ENCODE measurements at regions not wholly inside any gene's neighbourhood (a gene's known extent, or its start where the extent isn't known, plus 50 kb on each side); places are given as distances from the start of the nearest gene placed in this dataset.
"Not testable (repeated sequence)": the region's sequence is repeated elsewhere in the genome, so short reads cannot be mapped to it uniquely, and the experiment has no call there.

DNA sequence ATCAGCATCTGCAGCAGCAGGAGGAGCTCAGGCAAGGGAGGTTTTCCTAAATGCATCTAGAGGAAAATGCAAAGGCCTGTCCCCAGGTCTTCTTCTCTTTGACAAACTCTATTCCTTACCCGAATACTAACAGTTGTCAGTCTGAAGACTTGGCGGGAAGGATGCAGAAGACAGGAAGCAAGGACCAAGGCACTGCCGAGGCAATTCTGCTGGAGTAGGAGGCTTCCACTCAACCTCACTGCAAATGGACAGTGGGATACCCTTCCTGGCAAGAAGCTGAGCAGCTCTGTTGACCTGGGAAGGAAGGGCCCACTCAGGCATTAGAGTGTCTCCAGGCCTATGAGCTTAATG, 373.0 kb downstream of the CCSER2 start:
- no peak for DNase-seq (ENCODE audit: low spot score)

DNA sequence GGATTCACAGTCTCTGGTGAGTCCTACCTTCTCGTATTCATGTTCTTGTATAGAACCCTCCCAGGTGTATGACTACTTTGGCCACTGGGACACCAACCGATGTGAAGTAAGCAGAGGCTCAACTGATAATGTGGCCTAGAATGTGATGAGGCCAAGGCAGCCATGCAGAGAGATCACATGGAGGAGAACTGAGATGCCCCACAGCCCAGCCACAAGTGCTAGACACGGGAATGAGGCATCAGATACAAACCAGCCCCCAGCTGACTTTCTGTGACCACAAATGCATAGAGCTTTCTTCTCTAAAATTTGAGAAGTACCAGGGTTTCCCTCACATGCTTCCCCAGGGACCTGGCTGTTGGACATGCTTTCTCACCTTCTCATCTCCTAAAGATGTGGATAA, 375.7 kb downstream of the CCSER2 start:
- DNase-seq (ENCODE audit: low spot score): no peak

DNA sequence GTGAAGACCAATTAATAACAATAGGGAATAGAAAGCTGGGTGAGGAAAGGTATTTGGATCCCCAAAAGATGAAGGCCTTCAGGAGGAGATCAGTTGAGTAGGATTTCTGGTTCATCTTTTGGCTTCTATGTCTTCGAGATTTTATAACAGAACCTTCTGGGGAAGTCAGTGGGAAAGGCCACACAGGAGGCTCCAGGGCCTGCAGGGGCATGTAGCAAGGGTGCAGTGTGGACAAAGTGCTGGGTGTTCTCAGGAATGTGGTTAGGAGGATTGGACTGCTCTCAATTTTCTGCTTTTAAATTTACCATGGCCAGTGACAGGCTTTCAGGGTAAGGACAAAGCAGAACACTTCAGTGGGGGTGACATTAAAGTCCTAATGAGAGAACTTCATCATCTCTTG, 378.0 kb downstream of the CCSER2 start:
- no peak for DNase-seq (ENCODE audit: low spot score)

DNA sequence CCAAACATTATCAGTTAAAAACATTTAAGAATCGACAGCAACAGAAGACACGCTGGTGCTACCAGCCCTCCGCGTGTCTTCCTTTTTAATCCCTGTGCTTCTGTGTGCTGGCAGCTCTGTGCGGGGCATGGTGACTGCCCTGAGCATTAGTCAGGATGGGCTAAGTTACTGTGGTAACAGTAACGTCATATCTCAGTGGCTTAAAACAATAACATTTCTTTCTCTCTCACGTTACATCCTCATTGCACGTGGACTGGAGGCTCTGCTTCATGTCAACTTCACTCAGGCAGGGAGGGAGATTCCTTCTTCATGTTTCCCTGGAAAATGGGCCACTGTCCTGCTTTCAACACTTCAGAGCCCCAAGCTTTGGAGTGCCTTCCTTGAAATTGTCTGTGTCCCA, 378.5 kb downstream of the CCSER2 start:
- DNase-seq (ENCODE audit: low spot score): peak; percentile 27

DNA sequence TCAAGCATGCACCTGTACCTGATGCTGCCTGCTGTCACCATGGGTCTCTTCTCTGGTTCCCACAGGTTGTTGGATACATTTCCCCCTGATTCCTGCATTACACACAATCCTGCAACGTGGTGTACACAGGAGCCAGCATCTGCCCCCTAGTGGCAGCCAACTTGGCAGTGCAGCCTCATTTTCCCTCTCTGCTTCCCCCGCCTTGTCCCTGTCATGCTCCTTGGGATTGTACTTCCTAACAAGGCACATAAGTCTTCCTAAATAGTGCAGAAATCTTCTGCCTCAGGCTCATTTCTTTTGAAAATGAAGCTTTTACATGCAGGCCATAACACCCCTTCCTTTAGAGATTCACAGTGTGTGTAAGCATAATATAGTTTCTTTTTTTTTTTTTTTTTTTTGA, 387.5 kb downstream of the CCSER2 start:
- peak; percentile 48 for DNase-seq (ENCODE audit: low spot score)

DNA sequence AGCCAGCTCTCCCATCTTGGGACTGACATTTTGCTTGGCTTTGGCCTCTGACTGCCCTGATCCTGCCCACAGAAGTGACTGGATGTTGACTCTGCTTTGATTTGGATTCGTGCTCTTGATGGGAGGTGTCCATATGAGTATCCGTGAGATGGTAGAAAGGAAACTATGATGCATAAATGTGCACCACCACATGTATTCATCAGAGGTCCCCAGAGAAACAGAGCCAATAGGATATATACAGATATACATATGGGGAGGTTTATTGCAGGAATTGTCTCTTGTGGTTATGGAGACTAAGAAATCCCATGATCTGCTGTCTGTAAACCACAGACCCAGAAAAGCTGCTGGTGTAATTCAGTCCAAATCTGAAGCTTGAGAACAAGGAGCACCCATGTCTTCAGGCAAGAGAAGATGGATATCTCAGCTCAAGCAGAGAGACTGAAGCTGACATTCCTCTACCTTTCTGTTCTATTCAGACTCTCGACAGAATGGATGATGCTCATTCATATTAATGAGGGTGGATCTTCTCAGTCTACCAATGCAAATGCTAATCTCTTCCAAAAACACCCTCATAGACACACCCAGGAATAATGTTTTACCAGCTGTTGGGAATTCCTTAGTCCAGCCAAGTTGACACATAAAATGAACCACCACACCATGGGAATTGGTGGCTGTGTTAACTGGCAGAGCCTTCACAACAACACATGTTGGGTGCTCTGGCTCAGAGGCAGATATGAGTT, 390.7 kb downstream of the CCSER2 start:
- no peak for DNase-seq (ENCODE audit: low spot score)

DNA sequence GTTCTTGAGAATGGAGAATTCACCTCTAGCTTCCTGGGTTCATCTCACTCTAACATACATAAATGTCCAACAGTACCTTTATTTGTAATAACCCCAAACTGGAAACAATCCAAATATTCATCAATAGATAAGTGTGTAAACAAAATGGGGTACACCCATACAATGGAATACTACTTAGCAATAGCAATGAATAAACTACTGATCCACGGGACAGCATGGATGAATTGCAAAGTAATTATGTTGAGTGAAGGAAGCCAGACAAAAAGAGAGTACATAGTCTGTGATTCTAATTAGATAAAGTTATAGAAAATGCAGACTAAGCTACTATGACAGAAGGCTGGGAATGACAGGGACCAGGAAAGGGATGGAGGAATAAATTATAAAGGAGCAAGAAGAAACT, 391.3 kb downstream of the CCSER2 start:
- no peak for DNase-seq (ENCODE audit: low spot score)

DNA sequence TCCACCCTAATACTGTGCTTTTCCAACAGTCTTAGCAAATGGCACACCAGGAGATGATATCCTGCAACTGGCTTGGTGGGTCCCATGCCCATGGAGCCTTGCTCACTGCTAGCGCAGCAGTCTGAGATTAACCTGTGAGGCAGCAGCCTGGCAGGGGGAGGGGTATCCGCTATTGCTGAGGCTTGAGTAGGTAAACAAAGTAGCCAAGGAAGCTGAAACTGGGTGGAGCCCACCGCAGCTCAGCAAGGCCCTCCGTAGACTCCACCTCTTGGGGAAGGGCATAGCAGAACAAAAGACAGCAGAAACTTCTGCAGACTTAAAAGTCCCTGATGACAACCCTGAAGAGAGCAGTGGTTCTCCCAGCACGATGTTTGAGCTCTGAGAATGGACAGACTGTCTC, 399.0 kb downstream of the CCSER2 start:
- no peak for DNase-seq (ENCODE audit: low spot score)

DNA sequence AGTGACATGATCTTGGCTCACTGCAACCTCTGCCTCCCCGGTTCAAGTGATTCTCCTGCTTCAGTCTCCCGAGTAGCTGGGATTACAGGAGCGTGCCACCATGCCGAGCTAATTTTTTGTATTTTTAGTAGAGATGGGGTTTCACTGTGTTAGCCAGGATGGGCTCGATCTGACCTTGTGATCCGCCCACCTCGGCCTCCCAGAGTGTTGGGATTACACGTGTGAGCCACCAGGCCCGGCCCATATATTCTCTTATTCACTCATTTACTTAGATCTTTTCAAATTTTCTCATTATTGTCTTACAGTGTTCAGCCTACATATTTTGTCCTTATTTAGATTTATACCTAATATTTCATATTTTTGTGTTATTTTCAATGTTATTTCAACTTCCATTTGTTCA, 410.7 kb downstream of the CCSER2 start:
- not testable (repeated sequence) for DNase-seq (ENCODE audit: low spot score)

DNA sequence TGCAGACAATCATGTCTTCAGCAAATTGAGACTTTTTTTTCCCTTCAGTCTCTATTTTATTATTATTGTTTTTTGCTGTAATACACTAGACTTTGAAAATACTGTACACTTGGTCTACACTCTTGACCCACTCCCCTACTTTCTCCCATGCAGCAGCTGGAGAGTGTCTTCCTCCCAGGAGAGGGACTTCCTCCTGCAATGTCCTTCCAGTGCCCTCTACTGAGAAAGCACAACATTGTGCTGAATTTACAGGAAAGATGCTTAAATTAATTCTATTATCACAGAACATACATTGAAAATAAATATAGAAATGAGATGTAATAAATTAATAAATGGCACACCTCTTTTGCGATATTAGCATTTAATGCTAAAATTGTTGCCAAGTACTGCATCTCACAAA, 411.3 kb downstream of the CCSER2 start:
- DNase-seq (ENCODE audit: low spot score): no peak

DNA sequence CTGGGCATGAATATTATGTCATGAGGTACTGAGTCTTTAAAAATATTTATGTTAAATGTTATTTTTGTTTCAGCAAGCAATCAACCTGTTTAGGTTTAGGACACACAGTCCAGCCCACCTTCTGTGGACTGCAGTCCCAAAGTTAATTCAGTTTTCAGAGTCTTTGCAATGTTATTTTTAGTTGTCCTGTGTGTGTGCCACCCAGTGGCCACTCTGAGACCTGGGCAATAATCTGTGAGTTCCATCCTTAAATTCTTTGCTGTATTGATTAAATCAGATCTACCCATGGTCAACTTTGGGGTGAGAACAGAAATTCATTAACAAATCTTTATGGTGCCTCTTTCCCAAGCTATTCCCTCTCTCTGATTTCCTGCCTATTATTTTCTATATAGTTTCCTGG, 415.1 kb downstream of the CCSER2 start:
- no peak for DNase-seq (ENCODE audit: low spot score)

DNA sequence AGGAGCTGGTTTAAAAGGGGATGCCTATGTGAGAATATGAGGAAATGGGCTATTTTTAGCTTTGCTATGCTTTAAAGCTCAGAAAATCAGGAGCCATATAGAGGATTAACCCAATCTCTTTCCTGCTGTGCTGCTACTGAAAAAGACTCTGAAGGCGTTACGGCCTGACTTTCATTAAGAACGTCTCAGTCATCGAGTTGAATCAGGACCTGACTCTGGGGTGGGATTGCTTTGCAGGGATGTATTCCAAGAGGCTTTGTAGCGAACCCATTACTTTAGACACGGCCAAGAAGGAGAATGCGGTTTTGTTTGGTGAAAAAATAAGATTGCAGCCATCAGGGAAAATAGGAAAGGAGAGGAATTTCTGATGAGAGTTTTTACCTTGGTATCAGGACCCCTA, 426.9 kb downstream of the CCSER2 start:
- DNase-seq (ENCODE audit: low spot score): no peak

DNA sequence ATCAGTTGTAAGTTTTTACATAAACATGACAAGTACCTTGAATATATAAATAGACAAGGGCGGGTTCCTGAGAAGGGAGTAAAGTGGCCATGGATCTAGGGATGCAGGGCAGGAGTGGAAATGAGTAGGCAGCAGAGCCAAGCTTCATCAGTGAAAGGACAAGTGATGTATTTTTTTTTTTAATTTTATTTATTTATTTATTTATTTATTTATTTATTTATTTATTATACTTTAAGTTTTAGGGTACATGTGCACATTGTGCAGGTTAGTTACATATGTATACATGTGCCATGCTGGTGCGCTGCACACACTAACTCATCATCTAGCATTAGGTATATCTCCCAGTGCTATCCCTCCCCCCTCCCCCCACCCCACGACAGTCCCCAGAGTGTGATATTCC, 428.3 kb downstream of the CCSER2 start:
- DNase-seq (ENCODE audit: low spot score): not testable (repeated sequence)

DNA sequence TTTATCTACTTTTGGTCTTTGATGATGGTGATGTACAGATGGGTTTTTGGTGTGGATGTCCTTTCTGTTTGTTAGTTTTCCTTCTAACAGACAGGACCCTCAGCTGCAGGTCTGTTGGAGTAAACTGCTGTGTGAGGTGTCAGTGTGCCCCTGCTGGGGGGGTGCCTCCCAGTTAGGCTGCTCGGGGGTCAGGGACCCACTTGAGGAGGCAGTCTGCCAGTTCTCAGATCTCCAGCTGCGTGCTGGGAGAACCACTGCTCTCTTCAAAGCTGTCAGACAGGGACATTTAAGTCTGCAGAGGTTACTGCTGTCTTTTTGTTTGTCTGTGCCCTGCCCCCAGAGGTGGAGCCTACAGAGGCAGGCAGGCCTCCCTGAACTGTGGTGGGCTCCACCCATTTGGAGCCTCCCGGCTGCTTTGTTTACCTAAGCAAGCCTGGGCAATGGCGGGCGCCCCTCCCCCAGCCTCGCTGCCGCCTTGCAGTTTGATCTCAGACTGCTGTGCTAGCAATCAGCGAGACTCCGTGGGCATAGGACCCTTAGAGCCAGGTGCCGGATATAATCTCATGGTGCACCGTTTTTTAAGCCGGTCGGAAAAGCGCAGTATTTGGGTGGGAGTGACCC, 433.7 kb downstream of the CCSER2 start:
- not testable (repeated sequence) for DNase-seq (ENCODE audit: low spot score)

DNA sequence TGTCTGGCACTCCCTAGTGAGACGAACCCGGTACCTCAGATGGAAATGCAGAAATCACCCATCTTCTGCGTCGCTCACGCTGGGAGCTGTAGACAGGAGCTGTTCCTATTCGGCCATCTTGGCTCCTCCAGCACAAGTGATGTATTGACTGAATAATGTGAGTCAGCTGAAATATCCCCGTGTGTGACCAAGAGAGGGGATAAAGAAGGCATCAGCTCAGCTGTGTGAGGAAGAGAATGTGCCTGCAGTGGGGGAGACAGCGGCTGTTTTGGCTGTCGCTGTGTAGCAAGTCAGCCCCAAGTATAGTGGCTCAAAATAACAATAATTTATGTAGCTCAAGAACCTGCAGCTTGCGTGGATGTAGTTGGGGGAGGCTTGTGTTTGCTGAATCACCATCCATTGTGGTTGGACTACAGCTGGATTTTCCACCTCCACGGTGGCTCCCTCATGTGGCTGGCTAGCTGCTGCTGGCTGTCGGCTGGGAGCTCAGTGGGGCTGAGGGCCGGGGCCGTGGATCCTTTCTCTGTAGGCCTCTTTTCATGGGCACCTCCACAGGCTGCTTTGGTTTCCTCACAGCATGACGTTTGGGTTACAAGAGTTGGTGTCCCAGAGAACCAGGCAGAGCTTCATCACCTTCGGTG, 434.5 kb downstream of the CCSER2 start:
- DNase-seq (ENCODE audit: low spot score): no peak

DNA sequence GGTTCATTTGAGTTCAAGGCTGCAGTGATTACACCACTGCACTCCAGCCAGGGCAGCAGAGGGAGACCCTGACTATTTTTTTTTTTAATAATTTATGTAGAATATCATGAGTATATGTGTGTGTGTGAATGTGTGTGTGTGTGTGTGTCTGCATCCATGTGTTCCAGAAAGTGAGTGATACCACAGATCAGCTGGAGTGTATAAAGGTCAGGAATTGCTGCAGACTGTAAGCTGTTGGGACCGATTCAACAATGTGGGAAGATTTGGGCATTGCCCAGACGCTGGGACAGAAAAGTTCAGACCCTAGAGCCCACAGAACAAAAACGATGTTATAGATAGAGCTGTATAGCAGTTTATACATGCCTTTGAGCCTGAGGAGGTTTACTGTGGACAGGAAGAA, 435.6 kb downstream of the CCSER2 start:
- no peak for DNase-seq (ENCODE audit: low spot score)

DNA sequence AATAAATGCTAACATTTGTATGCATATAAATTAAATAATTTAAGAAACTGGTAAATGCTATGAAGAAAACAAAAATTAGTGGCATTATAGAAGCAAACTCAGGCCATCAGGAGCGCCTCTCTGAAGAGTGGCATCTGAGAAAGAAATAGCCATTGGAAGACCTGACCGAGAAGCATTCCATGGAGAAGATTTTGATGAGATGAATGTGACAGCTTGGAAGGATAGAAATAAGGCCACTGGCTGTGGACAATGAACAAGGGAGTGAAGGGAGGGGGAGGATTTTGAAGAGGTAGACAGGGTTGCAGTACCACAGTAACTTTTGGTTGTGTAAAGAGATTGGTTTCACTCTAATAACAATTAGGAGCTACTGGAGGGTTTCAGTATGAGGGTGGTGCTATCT, 436.7 kb downstream of the CCSER2 start:
- no peak for DNase-seq (ENCODE audit: low spot score)

DNA sequence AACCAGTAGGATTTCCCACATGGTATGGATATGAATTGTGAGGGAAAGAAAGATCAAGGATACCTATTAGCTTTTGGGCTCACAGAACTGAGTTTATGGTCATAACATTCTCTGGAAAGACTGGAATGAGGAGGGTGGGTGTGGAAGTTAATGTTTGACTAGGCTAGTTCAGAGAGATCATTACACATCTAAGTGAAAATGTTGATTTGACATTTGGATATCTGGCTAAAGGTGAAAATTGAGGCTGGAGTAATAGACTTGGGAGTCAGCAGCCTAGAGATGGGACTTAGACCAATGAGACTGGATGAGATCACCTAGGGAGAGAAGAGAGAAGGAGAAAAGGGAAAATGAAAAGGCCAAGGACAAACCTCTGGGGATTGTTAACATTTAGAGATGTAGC, 437.3 kb downstream of the CCSER2 start:
- no peak for DNase-seq (ENCODE audit: low spot score)

DNA sequence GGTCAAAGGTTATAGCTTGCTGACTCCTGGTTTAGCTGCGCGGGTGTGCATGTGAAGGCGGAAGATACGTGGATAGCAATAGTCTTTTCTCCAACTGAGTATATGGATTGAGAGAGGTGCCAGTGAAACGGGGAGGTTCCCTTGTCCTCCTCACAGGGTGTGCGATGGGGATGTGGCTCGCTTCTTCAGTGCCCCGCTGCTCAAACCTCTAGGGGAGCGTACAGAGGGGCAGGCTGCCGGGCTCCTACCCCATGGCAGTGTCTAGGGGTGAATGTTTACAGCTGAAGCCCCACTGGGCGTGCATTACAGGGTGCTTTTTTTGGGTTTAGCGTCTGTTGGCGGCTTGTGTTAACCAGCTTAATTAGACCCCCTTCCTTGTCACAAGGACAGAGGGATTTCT, 438.5 kb downstream of the CCSER2 start:
- DNase-seq (ENCODE audit: low spot score): no peak

DNA sequence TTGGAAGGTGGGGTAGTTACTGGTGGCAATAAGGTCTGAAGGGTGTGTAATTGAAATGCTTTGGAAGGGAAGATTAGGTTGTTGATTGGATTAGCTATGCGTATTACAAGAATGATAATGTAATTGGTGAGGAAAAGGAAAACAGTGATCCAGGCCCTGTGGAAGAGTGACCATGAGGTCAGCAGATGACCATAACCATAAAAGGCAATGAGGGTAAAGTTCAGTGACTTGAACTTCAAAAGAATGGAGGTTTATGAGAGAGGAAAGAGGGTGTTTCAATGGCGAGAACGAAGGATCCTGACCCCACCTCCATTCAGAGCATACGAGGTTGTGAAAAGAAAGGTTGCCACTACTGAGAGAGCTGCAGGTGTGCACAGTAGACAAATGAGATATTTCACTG, 439.7 kb downstream of the CCSER2 start:
- no peak for DNase-seq (ENCODE audit: low spot score)

DNA sequence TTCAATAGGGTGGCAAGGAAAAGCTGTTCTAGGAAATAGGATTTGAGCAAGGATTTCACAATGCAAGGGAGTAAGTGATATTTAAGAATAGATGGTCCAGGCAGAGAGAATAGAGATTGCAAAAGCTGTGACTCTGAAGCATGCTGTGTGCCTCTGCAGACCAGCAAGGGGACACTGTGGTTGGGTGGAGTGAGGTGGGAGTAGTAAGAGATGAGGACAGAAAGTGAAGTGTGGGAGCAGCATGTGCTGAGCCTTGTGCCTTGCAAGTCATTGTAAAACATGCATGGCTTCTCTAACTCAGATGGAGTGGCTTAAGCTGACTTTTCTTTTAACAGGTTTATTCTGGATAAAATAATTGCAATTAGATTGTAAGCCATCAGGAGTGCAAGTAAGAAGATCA, 442.4 kb downstream of the CCSER2 start:
- DNase-seq (ENCODE audit: low spot score): no peak

DNA sequence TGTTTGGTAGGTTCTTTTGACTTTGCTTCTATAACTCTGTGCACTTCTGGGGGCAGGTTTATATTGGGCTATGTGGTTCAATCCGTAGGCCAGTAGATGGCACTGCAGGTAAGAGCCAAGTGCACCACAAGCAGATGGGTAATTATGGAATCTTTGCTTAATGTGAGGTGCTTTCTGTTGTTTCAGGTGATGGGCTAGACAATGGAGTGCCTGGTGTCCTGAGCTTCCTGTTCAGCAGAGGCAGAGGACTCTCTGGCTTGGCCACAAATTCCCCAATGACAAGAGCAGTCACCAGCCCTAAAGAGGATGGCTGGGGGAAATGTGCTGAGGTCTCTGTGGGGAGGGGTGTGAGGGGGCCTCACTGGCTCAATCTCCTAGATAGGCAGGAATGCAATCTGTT, 455.0 kb downstream of the CCSER2 start:
- DNase-seq (ENCODE audit: low spot score): peak; percentile 22

DNA sequence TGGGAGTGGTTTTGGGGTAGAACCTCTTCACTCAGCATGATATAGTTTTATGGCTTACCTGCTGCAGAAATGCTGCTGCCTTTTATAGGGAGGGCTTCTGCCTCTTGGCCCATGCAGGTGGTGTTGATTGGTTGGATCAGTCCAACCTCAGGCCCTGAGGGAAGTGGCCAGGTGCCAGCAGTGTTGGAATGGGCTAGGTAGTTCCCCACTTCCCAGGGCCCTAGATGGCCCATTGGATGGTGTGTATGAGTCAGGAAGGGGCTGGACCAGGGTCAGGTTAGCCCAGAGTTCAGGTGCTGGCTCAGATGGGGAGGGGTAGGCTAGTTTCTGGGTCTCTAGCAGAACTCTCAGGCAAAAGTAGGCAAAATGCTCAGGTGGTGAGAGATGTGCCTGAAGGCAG, 455.5 kb downstream of the CCSER2 start:
- DNase-seq (ENCODE audit: low spot score): no peak

DNA sequence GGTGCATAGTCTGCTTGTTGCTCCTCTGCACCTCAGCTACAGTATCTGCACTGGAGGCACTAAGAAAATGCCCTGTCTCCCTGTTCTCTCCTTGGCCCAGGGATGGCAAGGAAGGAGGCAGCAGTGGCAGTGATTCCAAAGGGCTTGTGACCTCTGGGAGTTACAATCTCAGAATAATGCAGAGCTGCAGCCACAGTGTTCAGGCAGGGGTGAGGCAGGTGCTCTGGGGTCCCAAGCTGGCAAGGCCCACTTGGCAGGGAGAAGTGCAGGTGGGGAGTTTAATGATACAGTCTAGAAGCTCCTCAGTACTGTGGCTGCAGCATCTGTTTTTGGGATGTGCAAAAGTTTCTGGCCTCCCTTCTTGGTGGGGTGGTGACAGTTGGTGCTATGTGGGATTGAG, 456.4 kb downstream of the CCSER2 start:
- no peak for DNase-seq (ENCODE audit: low spot score)
